Pancreas (tissue), 10 donors: ENCODE measurements at regions not wholly inside any gene's neighbourhood (a gene's known extent, or its start where the extent isn't known, plus 50 kb on each side); places are given as distances from the start of the nearest gene placed in this dataset.

Experiments used
- ATAC-seq, 4 donors: fragments of 200-7000 bp; cut with Tn5 transposase; one replicate each; pipeline versions ENCODE4 v1.8.0 to v1.9.1; 2020; ENCODE audit warnings: mild to moderate bottlenecking in 4 of 4, moderate library complexity in 4 of 4
- DNase-seq, 6 donors: peaks; one replicate each; pipeline ENCODE4 v3.0.0-alpha.2; 2020
- FAIRE-seq: peaks from 2 replicates; lab custom pipeline; 2012; peaks lifted over from hg19 to GRCh38; lab: Jason Lieb, UNC
- H3K27ac ChIP-seq, 4 donors: fragments of 200-600 bp; sonication (generic); 1 replicate in 3 of 4; 2 replicates in 1 of 4; pipeline versions ENCODE4 v1.5.0 to v1.8.0; 2020
- H3K27me3 ChIP-seq, 4 donors: fragments of 200-600 bp; one replicate each; pipeline ENCODE4 v1.8.0; 2021
- H3K36me3 ChIP-seq, 3 donors: fragments of 200-600 bp; sonication (generic) in 1 of 3; one replicate each; pipeline versions ENCODE4 v1.5.0 to v1.8.0; 2020 to 2021
- H3K4me1 ChIP-seq, 3 donors: fragments of 200-600 bp; one replicate each; pipeline ENCODE4 v1.8.0; 2021
- H3K4me3 ChIP-seq, 4 donors: fragments of 200-600 bp; sonication (generic) in 2 of 4; one replicate each; pipeline versions ENCODE4 v1.5.0 to v1.8.0; 2020 to 2021
- H3K9me3 ChIP-seq, 4 donors: fragments of 200-600 bp; one replicate each; pipeline ENCODE4 v1.8.0; 2021
- WGBS, 2 donors: extraction: QIAGEN DNeasy Blood & Tissue Kit; methylation state at CpG; one replicate each; pipeline ENCODE4 v1.1.7; 2013; 5-methylcytosine and 5-hydroxymethylcytosine counted together
- intact Hi-C, 3 donors: fragments of 100-400 bp; cut with DNase I; formaldehyde crosslinking; loops; one replicate each; pipeline versions ENCODE4 v1.11.1 to v1.14.2; 2022
- TF ChIP-seq, protein P1 (sequence below), 4 donors: fragments of 200-600 bp; sonication (generic) in 3 of 4; IDR thresholded peaks; one replicate each; pipeline versions ENCODE4 v1.5.0 to v1.8.0; 2021; ENCODE audit warnings: antibody characterized with exemption in 4 of 4
- donor health status: healthy with polysubstance abuse.
- donor health status: DM: no; HTN: no; CAD: no; lungs with moderate emphysema.
- donor health status: DM: no; HTN: no; CAD: no.
- donor health status: control.
- donor health status: control.
- donor health status: Bipolar disorder and iron deficiency.
- donor health status: DM: yes; HTN: yes; CAD: no.
- donor health status: DM: no; HTN: no; CAD: no.
- donor health status: DM: no; HTN: no; CAD: no.
- donor health status: DM: yes; HTN: yes; CAD: no.

DNA sequence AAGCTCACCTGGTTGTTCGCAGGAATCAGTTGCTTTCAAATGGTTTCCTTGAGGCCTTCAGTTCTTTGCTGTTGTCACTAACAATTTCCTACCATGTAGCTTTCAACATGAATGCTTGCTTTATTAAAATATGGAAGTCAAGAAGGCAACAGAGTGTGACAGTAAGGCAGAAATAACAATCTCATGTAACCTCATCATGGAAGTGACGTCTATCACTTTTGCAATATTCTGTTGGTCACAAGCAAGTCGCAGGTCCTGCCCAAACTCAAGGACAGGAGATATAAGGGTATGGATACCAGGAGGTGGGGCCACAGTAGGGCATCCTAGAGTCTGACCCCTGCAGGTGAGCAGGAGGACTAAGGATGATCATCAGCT lies 296.8 kb upstream of the ZP4 start:
- WGBS, 2 donors, result 84 to 88% methylated on average over 3 of the region's 3 CpGs
- ATAC-seq, result no peak
- TF ChIP-seq, protein P1, sequence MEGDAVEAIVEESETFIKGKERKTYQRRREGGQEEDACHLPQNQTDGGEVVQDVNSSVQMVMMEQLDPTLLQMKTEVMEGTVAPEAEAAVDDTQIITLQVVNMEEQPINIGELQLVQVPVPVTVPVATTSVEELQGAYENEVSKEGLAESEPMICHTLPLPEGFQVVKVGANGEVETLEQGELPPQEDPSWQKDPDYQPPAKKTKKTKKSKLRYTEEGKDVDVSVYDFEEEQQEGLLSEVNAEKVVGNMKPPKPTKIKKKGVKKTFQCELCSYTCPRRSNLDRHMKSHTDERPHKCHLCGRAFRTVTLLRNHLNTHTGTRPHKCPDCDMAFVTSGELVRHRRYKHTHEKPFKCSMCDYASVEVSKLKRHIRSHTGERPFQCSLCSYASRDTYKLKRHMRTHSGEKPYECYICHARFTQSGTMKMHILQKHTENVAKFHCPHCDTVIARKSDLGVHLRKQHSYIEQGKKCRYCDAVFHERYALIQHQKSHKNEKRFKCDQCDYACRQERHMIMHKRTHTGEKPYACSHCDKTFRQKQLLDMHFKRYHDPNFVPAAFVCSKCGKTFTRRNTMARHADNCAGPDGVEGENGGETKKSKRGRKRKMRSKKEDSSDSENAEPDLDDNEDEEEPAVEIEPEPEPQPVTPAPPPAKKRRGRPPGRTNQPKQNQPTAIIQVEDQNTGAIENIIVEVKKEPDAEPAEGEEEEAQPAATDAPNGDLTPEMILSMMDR (IDR thresholded peaks at IDR 0.05), result no peak
- H3K36me3 ChIP-seq, result no peaks in the 10 kb centered on the region
- FAIRE-seq, result no peak
- no peaks in the 10 kb centered on the region for H3K27me3 ChIP-seq
- no peak overlapping the region for H3K27ac ChIP-seq
- H3K4me3 ChIP-seq, result no peak overlapping the region
- intact Hi-C loops, result no loop called here
- DNase-seq, result no peak
- H3K4me1 ChIP-seq, result no peaks in the 10 kb centered on the region
- no peaks in the 10 kb centered on the region for H3K9me3 ChIP-seq

DNA sequence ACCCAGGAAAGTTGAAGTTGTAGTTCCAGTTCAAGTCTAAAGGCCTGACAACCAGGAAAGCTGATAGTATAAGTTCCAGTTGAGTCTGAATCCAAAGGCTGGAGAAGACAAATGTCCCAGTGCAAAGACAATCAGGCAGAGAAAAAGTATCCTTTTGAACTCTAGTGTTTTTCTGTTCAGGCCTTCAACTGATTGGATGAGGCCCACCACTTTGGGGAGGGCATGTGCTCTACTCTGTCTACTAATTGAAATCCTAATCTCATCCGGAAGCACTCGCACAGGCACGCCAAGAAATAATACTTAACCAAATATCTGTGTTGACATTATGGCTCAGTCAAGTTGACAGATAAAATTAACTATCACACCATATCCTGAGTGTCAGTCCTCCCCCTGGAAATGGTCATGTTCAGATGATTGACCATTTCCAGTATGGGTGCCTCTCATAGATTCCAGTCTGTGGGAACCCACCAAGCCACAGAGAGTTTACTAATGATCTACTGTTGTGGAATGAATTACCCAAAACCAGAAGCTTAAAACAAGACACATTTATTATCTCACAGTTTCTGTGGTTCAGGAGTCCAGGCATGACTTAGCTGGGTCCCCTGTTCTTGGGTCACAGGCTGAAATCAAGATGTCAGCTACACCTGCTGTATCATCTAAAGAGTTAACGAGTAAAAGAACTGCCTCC lies 296.3 kb upstream of the ZP4 start:
- Histone ChIP-seq H3K9me3 (no peaks in the 10 kb centered on the region), H3K36me3 (no peaks in the 10 kb centered on the region), H3K27ac (no peak overlapping the region), H3K27me3 (no peaks in the 10 kb centered on the region), H3K4me1 (no peaks in the 10 kb centered on the region), H3K4me3 (no peak overlapping the region)
- ATAC-seq, result no peak
- TF ChIP-seq, protein P1 (IDR thresholded peaks at IDR 0.05), result no peak
- intact Hi-C loops, result no loop called here
- 57 to 64% methylated on average over 4 of the region's 4 CpGs for WGBS, 2 donors
- DNase-seq, result no peak
- FAIRE-seq, result no peak

DNA sequence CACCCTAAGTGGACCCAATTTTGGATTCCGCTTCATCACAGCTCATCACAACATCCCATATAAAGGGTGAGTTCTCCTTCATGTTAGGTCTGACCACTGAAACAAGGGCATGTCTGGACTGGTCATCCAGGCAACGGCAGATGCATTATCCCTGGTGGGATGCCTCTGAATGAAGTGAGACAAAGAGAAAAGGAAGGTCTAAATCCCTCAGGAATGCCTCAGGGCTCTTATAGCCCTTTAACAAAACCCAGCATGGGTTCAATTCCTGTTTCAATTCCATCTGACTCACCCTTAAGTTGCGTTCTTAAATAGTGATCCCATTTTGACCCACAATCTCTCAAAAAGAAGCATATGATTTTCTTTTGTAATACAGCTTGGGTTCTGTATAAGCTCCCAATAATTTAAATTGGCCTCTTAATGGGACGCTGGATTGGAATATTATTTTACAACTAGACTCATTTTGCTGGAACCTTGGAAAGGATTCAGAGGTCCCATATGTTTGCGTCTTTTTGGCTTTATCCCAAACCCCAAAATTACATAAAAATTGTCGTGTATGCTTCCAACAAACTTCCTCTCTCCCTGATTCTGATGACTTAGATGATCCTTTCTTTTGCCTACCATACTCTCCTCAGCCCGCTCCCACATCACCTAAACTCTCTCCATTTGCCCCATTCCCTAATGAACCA lies 287.4 kb upstream of the ZP4 start:
- intact Hi-C loops, result no loop called here
- H3K27me3 ChIP-seq, result no peaks in the 10 kb centered on the region
- ATAC-seq, result no peak
- no peak overlapping the region for H3K4me3 ChIP-seq
- DNase-seq, result no peak
- H3K4me1 ChIP-seq, result no peaks in the 10 kb centered on the region
- H3K27ac ChIP-seq, result no peak overlapping the region
- TF ChIP-seq, protein P1 (IDR thresholded peaks at IDR 0.05), result no peak
- 80 to 91% methylated on average over 7 of the region's 7 CpGs for WGBS, 2 donors
- no peaks in the 10 kb centered on the region for H3K36me3 ChIP-seq
- no peak for FAIRE-seq
- H3K9me3 ChIP-seq, result no peaks in the 10 kb centered on the region

DNA sequence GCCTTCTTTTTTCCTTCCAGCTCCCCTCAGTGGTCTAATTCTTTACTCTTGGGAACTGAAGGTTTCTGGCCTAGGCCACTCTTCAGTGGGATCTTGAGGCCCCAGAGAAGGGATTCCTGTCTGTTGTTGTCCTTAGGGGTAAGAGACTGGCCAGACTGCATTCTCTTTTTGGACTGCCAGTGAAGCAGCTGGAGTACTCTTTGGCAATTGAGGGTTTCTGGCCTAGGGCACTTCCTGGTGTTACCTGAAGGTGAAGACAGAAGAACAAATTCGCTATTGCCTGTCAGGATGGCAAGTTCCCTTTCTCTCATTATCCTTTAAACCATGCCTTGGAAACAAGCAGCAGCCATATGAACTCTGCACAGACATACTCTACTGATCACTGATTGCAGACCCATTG lies 286.6 kb upstream of the ZP4 start:
- DNase-seq (no peak), FAIRE-seq (no peak), ATAC-seq (no peak)
- WGBS, 2 donors, result 92 to 93% methylated on average over 1 of the region's 1 CpG
- intact Hi-C loops, result no loop called here
- Histone ChIP-seq H3K27me3 (no peaks in the 10 kb centered on the region), H3K9me3 (no peaks in the 10 kb centered on the region), H3K27ac (no peak overlapping the region), H3K4me1 (no peaks in the 10 kb centered on the region), H3K36me3 (no peaks in the 10 kb centered on the region), H3K4me3 (no peak overlapping the region)
- TF ChIP-seq, protein P1 (IDR thresholded peaks at IDR 0.05), result no peak

DNA sequence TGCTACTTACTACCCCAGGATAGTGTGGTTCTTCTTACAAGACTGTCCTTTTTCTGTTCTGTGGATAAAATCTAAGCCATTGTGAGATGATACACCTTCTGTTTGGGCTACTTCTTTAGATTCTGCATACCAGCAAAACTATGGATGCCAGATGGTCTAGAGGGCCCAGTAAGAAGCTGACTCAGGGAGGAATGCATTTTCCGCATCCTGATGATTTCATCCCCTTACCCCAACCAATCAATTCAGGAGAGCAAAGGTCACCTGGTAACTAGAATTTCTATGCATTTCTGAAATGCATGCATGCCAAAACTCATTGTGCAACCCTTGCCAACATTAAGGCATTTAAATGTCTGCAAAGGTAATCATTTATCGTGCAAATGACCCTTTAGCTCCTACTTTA lies 285.7 kb upstream of the ZP4 start:
- intact Hi-C loops, result no loop called here
- Histone ChIP-seq H3K36me3 (no peaks in the 10 kb centered on the region), H3K27me3 (no peaks in the 10 kb centered on the region), H3K9me3 (no peaks in the 10 kb centered on the region), H3K4me1 (no peaks in the 10 kb centered on the region), H3K4me3 (no peak overlapping the region), H3K27ac (no peak overlapping the region)
- TF ChIP-seq, protein P1 (IDR thresholded peaks at IDR 0.05), result no peak
- no peak for ATAC-seq
- no peak for DNase-seq
- no peak for FAIRE-seq
- WGBS, 2 donors, result 82 to 89% methylated on average over 2 of the region's 2 CpGs
